IPS DF 4.7 (cell line): ENCODE measurements at regions not wholly inside any gene's neighbourhood (a gene's known extent, or its start where the extent isn't known, plus 50 kb on each side); places are given as distances from the start of the nearest gene placed in this dataset.
A peak's percentile ranks its signal among the peaks of the same experiment; 100 is the strongest.

Experiments
- DNase-seq: peaks from one replicate; pipeline ENCODE4 v3.0.0-alpha.2; 2013; ENCODE audit warnings: low spot score; ENCODE audit errors: extremely low read depth

- no peak for DNase-seq
Observed at GRCh38 chr2:43035922-43036321, 190.5 kb downstream of the ZFP36L2 start.

- DNase-seq, result no peak
Observed at GRCh38 chr2:43034921-43035320, 191.5 kb downstream of the ZFP36L2 start.

GRCh38 chr2:43034242-43034619 is 192.2 kb downstream of the ZFP36L2 start:
- no peak for DNase-seq

GRCh38 chr2:43033466-43034241 is 192.8 kb downstream of the ZFP36L2 start:
- DNase-seq, result no peak

GRCh38 chr2:43033016-43033270 is 193.5 kb downstream of the ZFP36L2 start:
- DNase-seq, result no peak

GRCh38 chr2:43032213-43033015 is 194.0 kb downstream of the ZFP36L2 start:
- DNase-seq, result no peak

DNA sequence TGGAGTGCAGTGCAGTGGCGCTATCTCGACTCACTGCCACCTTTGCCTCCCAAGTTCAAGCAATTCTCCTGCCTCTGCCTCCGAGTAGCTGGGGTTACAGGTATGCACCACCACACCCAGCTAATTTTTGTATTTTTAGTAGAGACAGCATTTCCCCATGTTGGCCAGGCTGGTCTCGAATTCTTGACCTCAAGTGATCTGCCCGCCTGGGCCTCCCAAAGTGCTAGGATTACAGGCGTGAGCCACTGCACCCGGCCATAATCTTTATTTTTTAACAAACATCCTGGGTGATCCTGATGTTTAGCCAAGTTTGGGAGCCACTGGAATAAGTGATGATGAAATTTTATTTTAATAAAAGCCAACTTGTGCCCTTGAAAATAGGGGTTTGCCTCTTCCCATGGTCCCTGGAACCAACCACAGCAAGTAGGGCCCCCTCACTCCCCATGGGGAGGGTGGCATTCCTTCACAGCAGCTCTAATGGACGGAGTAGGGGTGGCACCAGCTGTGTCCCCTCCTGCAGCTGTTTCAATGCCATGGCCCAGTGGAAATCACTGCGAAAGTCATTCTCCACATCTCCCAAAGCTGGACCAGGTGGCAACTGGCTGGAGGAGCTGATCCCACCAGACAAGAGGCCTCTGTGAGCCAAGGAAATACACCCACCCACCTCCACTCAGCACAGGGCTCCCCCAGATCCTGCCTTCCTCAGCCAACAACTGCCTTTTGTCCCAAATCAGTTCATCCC is 194.8 kb downstream of the ZFP36L2 start:
- no peak for DNase-seq

DNA sequence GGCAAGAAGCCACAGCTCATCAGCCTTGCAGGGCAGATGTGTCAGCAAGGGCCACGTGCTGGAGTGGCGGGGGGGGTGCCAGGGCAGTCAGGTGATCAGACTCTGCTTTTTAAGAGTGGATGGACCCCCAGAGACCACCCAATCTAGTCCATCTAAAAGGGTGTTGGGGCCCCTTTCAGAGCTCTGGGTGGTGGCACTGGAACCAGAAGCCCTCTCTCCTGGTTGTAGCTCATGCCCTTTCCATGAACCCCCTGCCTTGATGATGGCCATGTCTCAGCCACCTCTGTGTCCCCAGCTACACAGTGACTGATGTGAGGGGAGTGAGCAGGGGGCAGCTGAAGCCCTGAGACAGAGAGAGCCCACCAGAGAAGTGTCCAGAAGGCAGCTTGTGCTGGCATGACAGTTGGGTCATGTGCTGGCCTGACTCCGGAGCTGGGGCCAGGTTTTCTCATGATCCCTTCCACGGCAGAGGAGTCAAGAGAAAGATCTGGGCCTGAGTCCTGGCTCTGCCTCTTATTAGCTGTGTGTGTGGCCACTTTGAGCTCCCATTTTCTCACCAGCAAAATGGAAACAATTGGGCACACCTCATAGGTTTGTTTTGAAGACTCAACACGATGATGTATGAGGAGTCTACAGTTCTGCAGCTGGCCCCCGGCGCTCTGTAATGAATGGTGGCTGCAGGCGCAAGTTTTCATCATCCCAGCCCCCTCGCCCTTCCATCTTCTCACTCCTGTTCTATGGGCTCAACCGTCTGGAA is 195.7 kb downstream of the ZFP36L2 start:
- no peak for DNase-seq

GRCh38 chr2:43029186-43029585 is 197.2 kb downstream of the ZFP36L2 start:
- no peak for DNase-seq

GRCh38 chr2:43028188-43028587 is 198.2 kb downstream of the ZFP36L2 start:
- no peak for DNase-seq

GRCh38 chr2:43027097-43027873 is 199.1 kb downstream of the ZFP36L2 start:
- no peak for DNase-seq

DNA sequence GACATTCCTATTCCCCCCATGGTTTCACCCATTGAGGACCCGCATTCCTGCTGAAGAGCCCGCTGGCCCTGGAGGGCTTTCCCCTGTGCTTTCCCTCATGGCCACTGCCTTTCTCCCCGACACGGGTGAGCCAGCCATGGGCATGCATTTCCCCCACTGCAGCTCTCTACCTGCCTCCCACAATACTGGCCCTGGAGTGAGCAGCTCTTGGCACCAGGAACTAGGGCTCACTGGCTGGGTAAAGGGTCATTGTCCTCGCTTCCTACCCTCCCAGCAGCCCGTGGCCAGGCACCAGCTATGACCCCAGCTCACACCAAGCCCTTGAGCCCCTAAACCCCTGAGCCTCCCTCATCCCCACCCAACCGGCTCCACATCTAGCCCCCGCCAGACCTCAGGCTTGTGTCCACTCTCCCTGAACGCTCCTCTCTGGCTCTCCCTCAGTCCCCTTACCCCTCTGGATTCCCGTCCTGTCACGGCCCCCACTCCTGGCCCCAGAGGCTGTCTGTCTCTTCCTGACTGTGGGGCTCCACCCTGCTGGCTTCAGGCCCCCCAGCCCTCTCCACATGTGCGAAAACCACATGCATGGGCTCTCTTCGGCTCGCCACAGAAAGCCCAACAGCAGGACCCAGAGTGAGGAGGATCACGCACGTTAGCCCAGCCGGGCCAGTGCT is 199.8 kb downstream of the ZFP36L2 start:
- no peak for DNase-seq

DNA sequence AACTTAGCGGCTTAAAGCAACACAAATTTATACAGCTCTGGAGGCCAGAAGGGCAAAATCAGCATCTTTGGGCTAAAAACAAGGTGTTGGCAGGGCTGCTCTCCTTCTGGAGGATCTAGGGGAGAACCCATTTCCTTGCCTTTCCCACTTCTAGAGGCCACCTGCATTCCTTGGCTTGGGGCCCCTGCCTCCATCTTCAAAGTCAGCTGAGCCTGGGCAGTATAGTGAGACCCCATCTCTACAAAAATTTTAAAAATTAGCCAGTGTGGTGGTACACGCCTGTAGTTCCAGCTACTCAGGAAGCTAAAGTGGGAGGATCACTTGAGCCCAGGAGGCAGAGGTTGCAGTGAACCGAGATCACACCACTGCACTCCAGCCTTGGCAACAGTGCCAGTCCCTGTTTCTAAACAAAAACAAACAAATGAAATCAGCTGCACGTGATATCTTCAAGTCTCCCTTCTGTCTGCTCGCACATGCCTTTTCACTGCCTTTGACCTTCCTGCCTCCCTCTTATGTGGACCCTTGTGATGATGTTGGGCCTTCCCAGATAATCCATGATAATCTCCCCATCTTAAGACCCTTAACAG is 200.6 kb downstream of the ZFP36L2 start:
- DNase-seq, result no peak

GRCh38 chr2:43024515-43025011 is 201.8 kb downstream of the ZFP36L2 start:
- DNase-seq, result peak; percentile 46

DNA sequence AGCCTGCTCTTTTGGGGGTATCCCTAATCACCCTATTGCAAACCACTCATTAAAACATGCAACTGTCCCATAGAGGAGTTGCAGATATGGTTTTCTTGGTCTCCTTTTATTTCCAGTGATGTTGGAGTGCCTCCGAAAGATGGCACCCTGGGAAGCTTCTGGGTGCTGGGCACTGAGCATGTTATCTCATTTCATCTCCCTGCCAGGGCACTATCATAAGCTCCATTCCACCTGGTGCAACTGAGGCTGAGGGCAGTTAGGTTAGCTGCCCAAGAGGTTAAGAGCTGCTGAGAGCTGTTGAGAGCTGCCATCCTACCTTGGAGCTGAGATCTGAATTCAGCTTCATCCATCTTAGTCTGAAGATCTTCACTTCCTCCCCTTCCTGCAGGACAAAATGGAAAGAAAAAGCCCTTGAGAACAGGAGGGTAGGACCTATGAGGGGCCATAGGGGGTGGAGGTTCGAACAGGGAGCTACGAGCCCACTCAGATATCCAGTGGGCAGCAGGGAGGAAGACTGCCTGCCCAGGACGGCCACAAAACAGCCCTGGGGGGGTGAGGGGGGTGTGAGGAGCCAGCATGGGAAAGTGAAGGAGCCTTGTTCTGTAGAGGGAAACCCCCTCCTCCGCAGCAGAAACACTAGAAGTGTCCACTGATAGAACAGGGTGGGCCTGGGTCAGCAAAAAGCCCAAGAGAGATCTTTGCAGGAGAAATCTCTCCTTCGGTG is 202.5 kb downstream of the ZFP36L2 start:
- DNase-seq, result no peak

DNA sequence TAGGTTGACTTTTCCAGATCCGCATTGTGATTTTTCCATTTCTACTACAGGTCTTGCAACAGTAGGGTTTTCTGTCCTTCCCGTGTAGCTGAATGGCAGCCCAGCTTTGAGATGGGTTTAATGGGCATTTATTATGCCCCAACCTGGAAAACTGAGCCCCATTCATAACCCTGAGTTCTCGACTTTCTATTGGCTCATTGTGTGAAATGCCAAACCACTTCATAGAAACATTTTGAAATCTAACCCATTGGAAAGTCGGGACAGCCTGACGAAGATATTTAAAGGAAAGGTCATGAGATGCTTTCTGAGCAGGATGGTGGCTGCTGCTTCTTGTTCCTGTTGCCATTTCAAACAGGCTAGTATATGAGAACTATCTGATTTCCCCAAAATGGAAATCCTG is 203.5 kb downstream of the ZFP36L2 start:
- DNase-seq, result no peak

DNA sequence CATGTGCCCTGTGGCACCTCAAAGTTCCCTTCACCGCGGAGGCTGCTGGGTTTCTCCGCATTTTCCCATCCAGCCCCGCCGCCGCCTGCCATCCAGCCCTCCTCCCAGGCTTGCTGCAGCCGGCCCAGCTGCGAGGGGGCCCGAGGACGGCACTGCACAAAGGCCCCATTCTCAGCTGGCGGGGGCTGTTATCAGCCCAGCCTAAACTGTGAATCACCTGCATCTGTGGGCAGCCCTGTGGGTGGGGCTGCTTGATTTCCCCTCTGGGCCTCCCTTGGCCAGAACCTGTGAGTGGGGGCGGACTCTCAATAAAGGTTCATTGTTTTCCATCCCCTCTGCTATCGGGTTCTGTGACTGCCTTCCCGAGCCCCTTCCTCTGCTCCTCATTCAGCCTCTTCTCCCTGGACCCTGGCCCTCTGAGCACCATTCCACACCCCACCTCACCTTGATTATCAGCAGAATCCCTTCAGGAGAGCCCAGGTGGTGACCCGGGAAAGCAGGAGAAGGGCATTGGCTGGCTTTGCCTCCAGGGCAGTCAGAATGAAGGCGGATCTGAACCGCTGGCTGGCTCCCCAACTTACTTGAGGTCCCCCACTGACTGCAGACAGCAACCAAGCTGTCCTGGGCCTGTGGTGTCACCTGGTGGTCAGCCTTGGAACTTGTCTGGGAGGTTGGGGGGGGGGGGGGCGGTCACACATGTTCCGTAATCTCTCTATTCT is 204.5 kb downstream of the ZFP36L2 start:
- peak; percentile 16 for DNase-seq

DNA sequence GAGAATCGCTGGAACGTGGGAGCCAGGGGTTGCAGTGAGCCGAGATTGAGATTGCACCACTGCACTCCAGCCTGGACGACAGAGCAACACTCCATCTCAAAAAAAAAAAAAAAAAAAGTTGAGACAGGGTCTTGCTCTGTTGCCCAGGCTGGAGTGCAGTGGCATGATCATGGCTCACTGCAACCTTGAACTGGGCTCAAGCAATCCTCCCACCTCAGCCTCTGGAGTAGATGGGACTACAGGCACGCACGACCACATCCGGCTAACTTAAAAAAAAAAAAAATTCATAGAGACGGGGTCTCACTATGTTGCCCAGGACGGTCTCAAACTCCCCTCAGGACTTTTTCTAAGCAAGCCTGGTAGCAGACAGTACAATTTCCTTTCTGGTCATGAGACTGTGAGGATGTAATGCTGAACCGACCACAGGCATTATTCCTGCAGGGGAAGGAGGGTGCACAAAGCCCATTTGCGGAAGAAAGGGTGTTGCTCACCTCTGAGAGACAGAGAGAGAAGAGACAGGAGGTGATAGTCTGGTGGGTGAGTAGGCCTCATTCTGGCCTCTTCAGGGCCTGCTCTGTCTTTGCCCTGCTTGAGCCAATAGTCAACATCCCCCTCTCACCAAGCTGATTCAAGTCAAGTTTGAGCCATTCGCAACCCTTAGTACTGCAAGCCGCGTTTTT is 205.3 kb downstream of the ZFP36L2 start:
- DNase-seq, result no peak
